ENCODE measurements at regions not wholly inside any gene's neighbourhood (a gene's known extent, or its start where the extent isn't known, plus 50 kb on each side); places are given as distances from the start of the nearest gene placed in this dataset.
"Not testable (repeated sequence)": the region's sequence is repeated elsewhere in the genome, so short reads cannot be mapped to it uniquely, and the experiment has no call there.

DNA sequence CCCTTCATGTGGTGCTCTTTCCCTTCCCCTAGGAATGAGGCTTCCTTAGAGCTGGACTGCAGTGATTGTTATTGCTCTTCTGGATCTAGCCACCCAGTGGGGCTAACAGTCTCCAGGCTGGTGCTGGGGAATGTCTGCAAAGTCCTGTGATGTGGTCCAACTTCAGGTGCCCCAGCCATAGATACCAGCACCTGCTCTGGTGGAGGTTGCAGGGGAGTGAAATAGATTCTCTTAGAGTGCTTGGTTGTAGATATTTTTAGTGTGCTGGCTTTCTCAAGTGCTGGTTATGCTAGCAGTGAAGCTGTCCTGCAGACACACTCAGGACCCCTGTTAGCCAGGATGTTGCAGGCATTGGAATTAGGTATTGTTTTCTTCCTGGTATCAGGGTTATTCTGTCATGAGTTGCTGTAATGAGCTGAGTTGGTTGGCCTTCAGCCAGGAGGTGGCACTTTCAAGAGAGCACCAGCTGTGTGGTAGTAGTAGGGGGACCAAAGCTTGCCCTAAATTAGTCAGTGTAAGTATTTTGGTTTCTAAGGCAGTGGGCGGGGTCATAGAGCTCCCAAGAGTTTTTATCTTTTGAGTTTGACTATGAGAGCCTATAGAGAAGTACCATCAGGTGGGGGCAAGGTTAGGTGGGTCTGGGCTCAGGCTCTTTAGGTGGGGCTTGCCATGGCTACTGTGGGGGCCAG lies 317.5 kb upstream of the SGO1 start:
- TF ChIP-seq, protein P1, sequence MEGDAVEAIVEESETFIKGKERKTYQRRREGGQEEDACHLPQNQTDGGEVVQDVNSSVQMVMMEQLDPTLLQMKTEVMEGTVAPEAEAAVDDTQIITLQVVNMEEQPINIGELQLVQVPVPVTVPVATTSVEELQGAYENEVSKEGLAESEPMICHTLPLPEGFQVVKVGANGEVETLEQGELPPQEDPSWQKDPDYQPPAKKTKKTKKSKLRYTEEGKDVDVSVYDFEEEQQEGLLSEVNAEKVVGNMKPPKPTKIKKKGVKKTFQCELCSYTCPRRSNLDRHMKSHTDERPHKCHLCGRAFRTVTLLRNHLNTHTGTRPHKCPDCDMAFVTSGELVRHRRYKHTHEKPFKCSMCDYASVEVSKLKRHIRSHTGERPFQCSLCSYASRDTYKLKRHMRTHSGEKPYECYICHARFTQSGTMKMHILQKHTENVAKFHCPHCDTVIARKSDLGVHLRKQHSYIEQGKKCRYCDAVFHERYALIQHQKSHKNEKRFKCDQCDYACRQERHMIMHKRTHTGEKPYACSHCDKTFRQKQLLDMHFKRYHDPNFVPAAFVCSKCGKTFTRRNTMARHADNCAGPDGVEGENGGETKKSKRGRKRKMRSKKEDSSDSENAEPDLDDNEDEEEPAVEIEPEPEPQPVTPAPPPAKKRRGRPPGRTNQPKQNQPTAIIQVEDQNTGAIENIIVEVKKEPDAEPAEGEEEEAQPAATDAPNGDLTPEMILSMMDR (IDR thresholded peaks at IDR 0.05; ENCODE audit: extremely low read depth, missing control alignments) = no peak
- no peak for DNase-seq (ENCODE audit: low spot score)

DNA sequence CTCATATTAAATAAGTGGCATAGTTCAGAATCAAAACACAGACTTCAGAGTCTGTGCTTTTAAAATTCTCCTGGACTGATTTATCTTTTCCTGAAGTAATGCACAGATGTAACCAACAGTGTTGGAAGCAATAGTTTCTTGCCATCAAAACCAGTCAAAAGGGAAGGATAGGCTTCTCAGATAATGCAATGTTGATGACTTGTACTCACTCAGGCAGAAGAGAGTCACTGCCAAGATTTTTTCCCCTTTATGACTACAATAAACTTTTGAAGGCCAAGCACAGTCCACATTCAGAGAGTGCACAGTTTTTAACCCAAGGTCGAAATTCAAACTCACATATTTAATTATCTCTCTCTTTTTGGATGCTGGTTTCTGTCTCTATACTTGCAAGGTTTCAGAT lies 305.0 kb upstream of the SGO1 start:
- no peak for DNase-seq (ENCODE audit: low spot score)
- TF ChIP-seq, protein P1 (IDR thresholded peaks at IDR 0.05; ENCODE audit: extremely low read depth, missing control alignments) = no peak

DNA sequence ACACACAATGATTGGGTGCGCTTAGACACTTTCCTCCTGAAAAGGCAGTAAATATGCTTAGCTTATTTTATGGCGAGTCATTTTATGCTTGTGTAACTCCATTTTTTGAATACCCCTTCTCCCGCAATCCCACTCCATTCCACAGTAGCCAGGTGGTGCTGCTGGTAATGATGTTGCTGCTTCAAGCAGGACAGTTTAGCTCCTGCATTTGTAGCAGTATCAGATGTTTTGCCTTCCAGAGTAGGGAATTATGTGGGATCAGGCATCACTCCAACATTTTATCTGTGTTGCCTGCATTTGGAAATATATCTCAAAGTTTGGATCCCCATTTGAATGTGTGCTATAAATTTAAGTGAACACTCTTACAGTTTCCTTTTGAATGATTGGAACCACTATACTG lies 302.1 kb upstream of the SGO1 start:
- DNase-seq (ENCODE audit: low spot score) = no peak
- TF ChIP-seq, protein P1 (IDR thresholded peaks at IDR 0.05; ENCODE audit: extremely low read depth, missing control alignments) = no peak

DNA sequence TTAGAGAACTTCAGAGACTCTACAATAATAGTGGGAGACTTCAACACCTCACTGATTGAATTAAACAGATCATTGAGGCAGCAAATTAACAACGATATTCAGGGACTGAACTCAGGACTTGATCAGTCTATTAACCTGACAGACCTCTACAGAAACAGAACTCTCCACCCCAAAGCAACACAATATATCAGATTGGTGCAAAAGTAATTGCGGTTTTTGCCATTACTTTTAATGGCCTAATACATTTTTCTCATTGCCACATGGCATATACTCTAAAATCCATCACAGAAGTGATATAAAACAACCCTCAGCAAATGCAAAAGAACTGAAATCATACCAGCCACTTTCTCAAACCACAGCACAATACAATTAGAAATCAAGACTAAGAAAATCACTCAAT lies 298.1 kb upstream of the SGO1 start:
- TF ChIP-seq, protein P1 (IDR thresholded peaks at IDR 0.05; ENCODE audit: extremely low read depth, missing control alignments) = no peak
- DNase-seq (ENCODE audit: low spot score) = no peak

DNA sequence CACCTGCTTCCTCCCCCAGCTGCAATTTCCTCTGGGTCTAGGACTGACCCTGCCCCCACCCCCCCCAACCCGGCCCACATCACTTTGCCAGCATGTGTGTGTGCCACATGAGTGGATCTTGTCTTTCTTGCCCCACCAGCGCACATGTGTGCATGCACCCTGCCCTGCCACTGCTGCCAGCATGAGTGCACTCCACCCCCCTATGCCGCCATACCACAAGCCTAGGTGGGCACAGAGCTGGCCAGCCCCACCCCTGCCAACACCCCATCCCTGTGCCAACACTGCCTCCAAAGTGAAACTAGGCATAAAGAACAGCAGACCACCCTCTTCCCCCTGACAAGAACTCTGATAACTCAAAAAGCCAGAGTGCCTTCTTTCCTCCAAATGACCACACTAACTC lies 296.3 kb upstream of the SGO1 start:
- TF ChIP-seq, protein P1 (IDR thresholded peaks at IDR 0.05; ENCODE audit: extremely low read depth, missing control alignments) = no peak
- no peak for DNase-seq (ENCODE audit: low spot score)

DNA sequence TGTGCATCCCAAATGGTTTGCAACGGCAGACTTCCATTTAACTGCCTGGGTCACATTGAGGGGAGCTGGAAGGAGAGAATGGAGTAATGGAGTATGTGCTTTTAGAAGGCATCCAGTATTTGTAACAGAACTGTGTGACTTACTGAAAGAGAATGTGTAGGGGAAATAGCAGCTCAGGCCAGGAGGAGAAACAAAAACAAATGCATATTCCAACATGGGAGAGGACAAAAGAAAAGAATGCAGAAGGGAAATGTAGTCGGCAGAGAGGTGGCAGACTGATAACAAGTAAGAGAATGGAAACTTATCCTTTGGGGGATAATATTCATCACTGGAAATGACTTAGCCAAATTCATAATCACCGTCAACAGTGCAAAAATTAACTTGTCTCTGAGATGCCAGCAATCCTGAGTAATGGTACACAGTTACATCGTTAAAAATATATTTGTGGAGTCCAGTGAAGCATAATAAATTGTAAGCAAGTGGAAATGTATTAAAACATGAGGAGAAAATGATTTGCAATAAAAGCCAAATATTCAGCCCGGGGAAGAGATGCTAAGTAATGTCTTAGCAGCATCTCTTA lies 294.9 kb upstream of the SGO1 start:
- no peak for DNase-seq (ENCODE audit: low spot score)
- TF ChIP-seq, protein P1 (IDR thresholded peaks at IDR 0.05; ENCODE audit: extremely low read depth, missing control alignments) = no peak

DNA sequence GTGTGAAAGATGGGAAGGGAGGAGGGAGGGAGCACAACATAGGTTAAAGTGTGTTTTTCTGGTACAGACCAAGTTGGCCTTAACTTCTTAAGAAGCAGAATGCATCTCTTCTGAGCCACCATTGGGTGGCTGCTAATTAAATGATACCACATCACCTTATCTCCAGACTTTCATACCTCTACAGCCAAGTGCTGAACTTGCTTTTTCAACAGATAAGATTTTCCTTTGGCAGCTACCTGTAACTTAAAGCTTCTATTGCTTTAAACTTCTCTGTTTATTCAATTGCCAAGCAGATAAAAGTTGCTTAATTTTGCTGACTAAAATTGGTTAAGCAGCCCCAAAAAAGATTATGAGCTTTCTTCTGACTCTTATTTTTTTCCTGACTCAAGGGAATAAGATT lies 292.4 kb upstream of the SGO1 start:
- DNase-seq (ENCODE audit: low spot score) = no peak
- TF ChIP-seq, protein P1 (IDR thresholded peaks at IDR 0.05; ENCODE audit: extremely low read depth, missing control alignments) = no peak

DNA sequence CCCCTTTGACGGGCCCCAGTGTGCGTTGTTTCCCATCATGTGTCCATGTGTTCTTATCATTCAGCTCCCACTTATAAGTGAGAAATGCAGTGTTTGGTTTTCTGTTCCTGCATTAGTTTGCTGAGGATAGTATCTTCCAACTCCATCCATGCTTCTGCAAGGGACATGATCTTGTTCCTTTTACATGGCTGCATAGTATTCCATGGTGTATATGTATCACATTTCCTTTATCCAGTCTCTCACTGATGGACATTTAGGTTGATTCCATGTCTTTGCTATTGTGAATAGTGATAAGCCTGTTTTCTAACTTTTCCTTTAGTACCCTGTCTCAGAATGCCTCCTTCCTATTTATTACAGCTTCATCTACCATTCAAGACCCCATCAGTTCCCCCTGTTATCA lies 278.2 kb upstream of the SGO1 start:
- not testable (repeated sequence) for DNase-seq (ENCODE audit: low spot score)

All from GM20000 (cell line).